ENCODE measurements at regions not wholly inside any gene's neighbourhood (a gene's known extent, or its start where the extent isn't known, plus 50 kb on each side); places are given as distances from the start of the nearest gene placed in this dataset.

GRCh38 chr14:30385925-30386324, 173.0 kb upstream of the G2E3 start:
- TF ChIP-seq CTCF (conservative IDR thresholded peaks at IDR 0.05 in 1 of 2, IDR thresholded peaks at IDR 0.05 in 1 of 2; ENCODE audit: low read depth in 1 of 2, low read length in 2 of 2) (no peak), EZH2 (IDR thresholded peaks at IDR 0.05; ENCODE audit: low read length, missing control alignments) (no peak)
